GM19324 (cell line): ENCODE measurements at regions not wholly inside any gene's neighbourhood (a gene's known extent, or its start where the extent isn't known, plus 50 kb on each side); places are given as distances from the start of the nearest gene placed in this dataset.

Source experiments
- ATAC-seq: cut with Tn5 transposase; IDR thresholded peaks from one replicate; pipeline ENCODE4 v1.9.1; 2021; ENCODE audit warnings: mild to moderate bottlenecking, moderate library complexity; ENCODE audit not compliant: unreplicated experiment, low FRiP score

- no peak for ATAC-seq
Observed at GRCh38 chr6:74785236-74785635, 420.6 kb downstream of the COL12A1 start.

- ATAC-seq = no peak
Observed at GRCh38 chr6:74782346-74782745, 423.5 kb downstream of the COL12A1 start.

GRCh38 chr6:74780831-74781230, 425.0 kb downstream of the COL12A1 start:
- ATAC-seq = no peak

- no peak for ATAC-seq
Observed at GRCh38 chr6:74768738-74769137, 437.1 kb downstream of the COL12A1 start.

GRCh38 chr6:74768120-74768519, 437.7 kb downstream of the COL12A1 start:
- ATAC-seq = no peak

- ATAC-seq = no peak
Observed at GRCh38 chr6:74765486-74765885, 440.4 kb downstream of the COL12A1 start.

GRCh38 chr6:74764486-74764885, 441.4 kb downstream of the COL12A1 start:
- no peak for ATAC-seq

- no peak for ATAC-seq
Observed at GRCh38 chr6:74762841-74763240, 443.0 kb downstream of the COL12A1 start.

- no peak for ATAC-seq
Observed at GRCh38 chr6:74757813-74758212, 448.0 kb downstream of the COL12A1 start.

- no peak for ATAC-seq
Observed at GRCh38 chr6:74756923-74757322, 448.9 kb downstream of the COL12A1 start.

- ATAC-seq = no peak
Observed at GRCh38 chr6:74755778-74756177, 450.1 kb downstream of the COL12A1 start.

GRCh38 chr6:74755196-74755595, 450.7 kb downstream of the COL12A1 start:
- no peak for ATAC-seq

- ATAC-seq = no peak
Observed at GRCh38 chr6:74753883-74754600, 451.8 kb downstream of the COL12A1 start.

GRCh38 chr6:74752303-74752702, 453.6 kb downstream of the COL12A1 start:
- no peak for ATAC-seq

GRCh38 chr6:74750826-74751225, 455.0 kb downstream of the COL12A1 start:
- ATAC-seq = no peak

- peak; percentile 96 for ATAC-seq
Observed at GRCh38 chr6:74749211-74750147, 456.4 kb downstream of the COL12A1 start.

GRCh38 chr6:74745670-74746069, 460.2 kb downstream of the COL12A1 start:
- no peak for ATAC-seq

- ATAC-seq = peak; percentile 79
Observed at GRCh38 chr6:74742793-74743508, 462.9 kb downstream of the COL12A1 start.

- ATAC-seq = no peak
Observed at GRCh38 chr6:74741646-74742045, 464.2 kb downstream of the COL12A1 start.

- no peak for ATAC-seq
Observed at GRCh38 chr6:74735304-74735703, 470.5 kb downstream of the COL12A1 start.

GRCh38 chr6:74734901-74735300, 471.0 kb downstream of the COL12A1 start:
- no peak for ATAC-seq
